Naive thymus-derived CD4-positive, alpha-beta T cell (primary cell): ENCODE measurements at regions not wholly inside any gene's neighbourhood (a gene's known extent, or its start where the extent isn't known, plus 50 kb on each side); places are given as distances from the start of the nearest gene placed in this dataset.
"Not testable (repeated sequence)": the region's sequence is repeated elsewhere in the genome, so short reads cannot be mapped to it uniquely, and the experiment has no call there.

Experiments
- ATAC-seq: fragments of 150-1000 bp; cut with Tn5 transposase; 2 replicates; pipeline ENCODE4 v1.10.0; 2021; ENCODE audit warnings: mild to moderate bottlenecking, moderate library complexity
- CTCF ChIA-PET: fragments of 350-600 bp; sonication (Branson Sonifier 250); formaldehyde crosslinking; loops from one replicate; lab custom pipeline; 2021; ENCODE audit warnings: antibody characterized with exemption; lab: Charles Lee
- POLR2A ChIA-PET: fragments of 350-600 bp; sonication (Branson Sonifier 250); formaldehyde crosslinking; loops from one replicate; lab custom pipeline; 2021; ENCODE audit warnings: antibody characterized with exemption, inconsistent platforms; lab: Charles Lee
- DNase-seq, 9 donors: peaks; one replicate each; pipeline versions ENCODE4 v3.0.0 to v3.0.0-alpha.2; 2020 to 2022; ENCODE audit warnings: mixed read lengths in 1 of 9
- H3K27ac ChIP-seq: one replicate; pipeline ENCODE4 v1.7.0; 2013; ENCODE audit warnings: mild to moderate bottlenecking, low read depth, low read length, moderate library complexity
- H3K27me3 ChIP-seq, 2 donors: one replicate each; pipeline ENCODE4 v1.7.0; 2013; ENCODE audit warnings: low read length in 2 of 2, mild to moderate bottlenecking in 2 of 2, moderate library complexity in 2 of 2; ENCODE audit not compliant: control insufficient read depth in 2 of 2, insufficient read depth in 2 of 2
- H3K36me3 ChIP-seq, 3 experiments: 1 replicate in 2 of 3; 2 replicates in 1 of 3; pipeline ENCODE4 v1.7.0; 2013; ENCODE audit warnings: low read length in 3 of 3, mild to moderate bottlenecking in 3 of 3, moderate library complexity in 1 of 3; ENCODE audit not compliant: insufficient read depth in 3 of 3, control insufficient read depth in 2 of 3
- H3K4me1 ChIP-seq, 2 donors: one replicate each; pipeline ENCODE4 v1.7.0; 2013; ENCODE audit warnings: low read length in 2 of 2, mild to moderate bottlenecking in 2 of 2, moderate library complexity in 1 of 2; ENCODE audit not compliant: control insufficient read depth in 2 of 2, insufficient read depth in 2 of 2
- H3K4me3 ChIP-seq: 2 replicates; pipeline ENCODE4 v1.7.0; 2013; ENCODE audit warnings: mild to moderate bottlenecking, low read length
- H3K9me3 ChIP-seq, 3 experiments: 1 replicate in 2 of 3; 2 replicates in 1 of 3; pipeline ENCODE4 v1.7.0; 2013; ENCODE audit warnings: low read length in 3 of 3; ENCODE audit not compliant: control insufficient read depth in 2 of 3
- H3K27ac Mint-ChIP-seq, 9 donors: one replicate each; pipeline ENCODE4 v1.8.0; 2020 to 2022; ENCODE audit warnings: mixed read lengths in 9 of 9, mild to moderate bottlenecking in 8 of 9, moderate library complexity in 5 of 9, inconsistent platforms in 2 of 9
- H3K27me3 Mint-ChIP-seq, 5 donors: one replicate each; pipeline ENCODE4 v1.8.0; 2021 to 2022; ENCODE audit warnings: mixed read lengths in 5 of 5, mild to moderate bottlenecking in 1 of 5
- H3K36me3 Mint-ChIP-seq, 5 donors: one replicate each; pipeline ENCODE4 v1.8.0; 2020 to 2022; ENCODE audit warnings: mixed read lengths in 5 of 5, mild to moderate bottlenecking in 3 of 5, inconsistent platforms in 1 of 5
- H3K4me1 Mint-ChIP-seq, 7 donors: one replicate each; pipeline ENCODE4 v1.8.0; 2020 to 2022; ENCODE audit warnings: mixed read lengths in 7 of 7, mild to moderate bottlenecking in 3 of 7, inconsistent platforms in 1 of 7
- H3K4me3 Mint-ChIP-seq, 10 donors: one replicate each; pipeline ENCODE4 v1.8.0; 2020 to 2022; ENCODE audit warnings: mild to moderate bottlenecking in 10 of 10, mixed read lengths in 10 of 10, moderate library complexity in 6 of 10, inconsistent platforms in 2 of 10
- H3K9me3 Mint-ChIP-seq, 11 donors: one replicate each; pipeline ENCODE4 v1.8.0; 2020 to 2022; ENCODE audit warnings: mixed read lengths in 11 of 11, mild to moderate bottlenecking in 4 of 11, inconsistent platforms in 1 of 11, moderate library complexity in 1 of 11
- intact Hi-C, 2 donors: fragments of 100-400 bp; cut with micrococcal nuclease; formaldehyde crosslinking; loops; one replicate each; pipeline ENCODE4 v1.15.1; 2023

DNA sequence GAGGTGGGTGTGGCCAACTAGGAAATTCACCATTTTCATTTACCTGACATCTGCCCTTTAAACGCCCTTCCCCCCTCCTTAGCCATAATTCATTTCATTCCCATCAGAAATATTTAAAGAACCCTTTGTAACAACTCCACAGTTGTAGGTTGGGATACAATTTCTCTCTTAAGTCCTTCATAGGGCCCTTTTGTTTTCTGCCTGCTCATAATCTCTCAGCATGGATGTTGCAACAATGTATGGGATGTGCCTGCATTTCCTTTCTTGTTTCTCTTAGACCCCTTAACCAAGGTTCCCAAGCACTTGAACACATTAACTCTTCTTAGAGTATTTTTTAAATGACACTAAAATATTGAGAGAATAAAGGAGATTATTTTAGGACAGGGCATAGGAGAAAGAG is 51.7 kb upstream of the MYO10 start:
- Histone ChIP-seq H3K4me3 (no peak overlapping the region), H3K36me3 (no peaks in the 10 kb centered on the region), H3K4me1 (no peaks in the 10 kb centered on the region), H3K27ac (no peak overlapping the region), H3K9me3 (no peaks in the 10 kb centered on the region), H3K27me3 (no peaks in the 10 kb centered on the region)
- ATAC-seq = no peak
- intact Hi-C loops = no loop called here
- Mint-ChIP-seq H3K4me3 (no peak overlapping the region), H3K9me3 (peaks cover 0 to 5% (median 0%) of the 10 kb centered on the region in 11 donors), H3K27me3 (peaks cover 0 to 7% (median under 1%) of the 10 kb centered on the region in 5 donors), H3K36me3 (no peaks in the 10 kb centered on the region), H3K27ac (no peak overlapping the region), H3K4me1 (peaks cover 0 to 7% (median 4%) of the 10 kb centered on the region in 7 donors)
- ChIA-PET CTCF (interaction anchor here (0.7 kb wide), 1 partner anchor 200 kb away, joined by 3 read pairs; no protein-coding TSS in a partner anchor), POLR2A (no interaction called here)
- no peak for DNase-seq

DNA sequence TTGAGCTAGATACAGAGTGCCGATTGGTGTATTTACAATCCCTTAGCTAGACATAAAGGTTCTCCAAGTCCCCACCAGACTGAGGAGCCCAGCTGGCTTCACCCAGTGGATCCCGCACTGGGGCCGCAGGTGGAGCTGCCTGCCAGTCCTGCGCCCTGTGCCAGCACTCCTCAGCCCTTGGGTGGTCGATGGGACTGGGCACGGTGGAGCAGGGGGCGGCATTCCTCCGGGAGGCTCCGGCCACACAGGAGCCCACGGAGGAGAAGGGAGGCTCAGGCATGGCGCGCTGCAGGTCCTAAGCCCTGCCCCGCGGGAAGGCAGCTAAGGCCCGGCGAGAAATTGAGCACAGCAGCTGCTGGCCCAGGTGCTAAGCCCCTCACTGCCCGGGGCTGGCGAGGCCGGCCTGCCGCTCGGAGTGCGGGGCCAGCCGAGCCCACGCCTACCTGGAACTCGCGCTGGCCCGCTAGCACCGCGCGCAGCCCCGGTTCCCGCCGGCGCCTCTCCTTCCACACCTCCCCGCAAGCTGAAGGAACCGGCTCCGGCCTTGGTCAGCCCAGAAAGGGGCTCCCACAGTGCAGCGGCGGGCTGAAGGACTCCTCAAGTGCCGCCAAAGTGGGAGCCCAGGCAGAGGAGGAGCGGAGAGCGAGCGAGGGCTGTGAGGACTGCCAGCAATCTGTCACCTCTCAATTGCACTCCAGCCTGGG is 54.9 kb upstream of the MYO10 start:
- H3K27ac Mint-ChIP-seq, H3K9me3 Mint-ChIP-seq, H3K4me1 ChIP-seq, H3K36me3 Mint-ChIP-seq, H3K4me3 Mint-ChIP-seq, H3K27me3 ChIP-seq, DNase-seq, H3K27ac ChIP-seq, ATAC-seq, intact Hi-C loops, POLR2A ChIA-PET, H3K4me1 Mint-ChIP-seq, H3K9me3 ChIP-seq, H3K4me3 ChIP-seq, H3K36me3 ChIP-seq, CTCF ChIA-PET: not testable (repeated sequence)
- H3K27me3 Mint-ChIP-seq = peaks cover 2 to 20% (median 12%) of the 10 kb centered on the region in 5 donors

DNA sequence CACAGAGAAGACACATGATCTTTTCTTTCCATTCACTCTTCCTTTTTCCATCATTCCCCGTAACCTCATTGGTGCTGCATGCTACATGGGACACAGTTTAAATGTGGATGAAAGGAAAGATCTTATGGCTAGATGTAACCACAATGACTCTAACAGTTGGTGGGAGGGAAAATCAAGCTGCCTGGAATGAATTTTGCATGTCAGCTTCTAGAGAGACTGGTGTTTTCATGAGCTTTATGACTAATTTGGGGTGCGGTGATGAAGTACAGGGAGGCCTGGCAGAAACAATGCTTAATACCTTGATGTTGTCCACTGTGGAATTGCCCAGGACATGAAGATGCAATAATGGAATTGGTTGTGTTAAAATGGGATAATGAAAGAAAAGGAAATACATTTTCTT is 55.9 kb upstream of the MYO10 start:
- intact Hi-C loops = no loop called here
- Mint-ChIP-seq H3K4me1 (peaks cover 0 to 7% (median 4%) of the 10 kb centered on the region in 7 donors), H3K9me3 (peaks cover 0 to 4% (median 0%) of the 10 kb centered on the region in 11 donors), H3K4me3 (no peak overlapping the region), H3K27me3 (peaks cover 2 to 20% (median 12%) of the 10 kb centered on the region in 5 donors), H3K27ac (no peak overlapping the region), H3K36me3 (no peaks in the 10 kb centered on the region)
- no peaks in the 10 kb centered on the region for H3K9me3 ChIP-seq
- H3K4me3 ChIP-seq = no peak overlapping the region
- no peaks in the 10 kb centered on the region for H3K36me3 ChIP-seq
- POLR2A ChIA-PET = no interaction called here
- ATAC-seq (no peak), DNase-seq (no peak)
- H3K27me3 ChIP-seq = no peaks in the 10 kb centered on the region
- H3K27ac ChIP-seq = no peak overlapping the region
- H3K4me1 ChIP-seq = no peaks in the 10 kb centered on the region
- CTCF ChIA-PET = no interaction called here

DNA sequence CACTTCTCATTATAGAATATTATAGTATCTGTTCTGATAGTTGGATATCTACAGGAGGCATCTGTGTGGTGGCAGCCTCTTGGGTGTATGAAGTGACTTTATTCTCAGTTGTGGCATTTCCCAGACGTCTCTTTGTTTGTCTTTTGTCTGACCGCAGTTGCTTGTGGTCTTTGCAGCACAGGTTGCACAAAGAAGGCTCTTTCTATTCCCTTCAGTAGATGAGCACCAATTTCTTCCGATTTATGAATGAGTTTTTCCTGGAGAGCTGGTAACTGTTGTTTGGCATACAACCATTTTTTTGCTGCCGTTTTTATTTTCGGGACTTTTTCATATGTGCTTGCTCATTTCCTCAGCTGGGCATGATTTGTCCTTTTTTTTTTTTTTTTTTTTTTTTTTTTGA is 56.4 kb upstream of the MYO10 start:
- H3K9me3 Mint-ChIP-seq = peaks cover 0 to 6% (median 0%) of the 10 kb centered on the region in 11 donors
- no peak overlapping the region for H3K27ac Mint-ChIP-seq
- H3K27ac ChIP-seq = no peak overlapping the region
- intact Hi-C loops = no loop called here
- ChIA-PET POLR2A (no interaction called here), CTCF (no interaction called here)
- H3K4me1 ChIP-seq = no peaks in the 10 kb centered on the region
- H3K4me3 Mint-ChIP-seq = no peak overlapping the region
- peaks cover 0 to 7% (median 4%) of the 10 kb centered on the region in 7 donors for H3K4me1 Mint-ChIP-seq
- peaks cover 2 to 20% (median 12%) of the 10 kb centered on the region in 5 donors for H3K27me3 Mint-ChIP-seq
- no peak for DNase-seq
- no peaks in the 10 kb centered on the region for H3K9me3 ChIP-seq
- H3K27me3 ChIP-seq = no peaks in the 10 kb centered on the region
- no peak for ATAC-seq
- no peaks in the 10 kb centered on the region for H3K36me3 Mint-ChIP-seq
- no peak overlapping the region for H3K4me3 ChIP-seq
- H3K36me3 ChIP-seq = no peaks in the 10 kb centered on the region

DNA sequence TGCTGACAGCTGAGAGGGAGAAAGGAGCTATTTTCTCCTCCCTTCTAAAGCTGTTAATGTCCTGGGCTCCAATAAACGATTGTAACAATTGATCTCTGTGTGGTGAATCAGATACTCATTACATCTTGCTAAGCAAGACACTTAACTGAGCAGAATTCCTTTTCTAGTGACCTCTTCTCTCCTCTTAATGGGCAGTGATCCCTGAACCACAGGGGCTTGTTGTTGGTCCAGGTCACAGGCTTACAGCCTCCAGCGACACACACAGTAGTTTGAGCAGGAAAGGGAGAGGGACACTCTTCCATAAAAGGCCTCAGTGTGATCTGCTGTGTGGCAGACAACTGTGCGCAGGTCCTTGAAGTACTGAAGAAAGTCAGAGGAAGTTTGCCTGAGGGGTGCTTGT is 58.5 kb upstream of the MYO10 start:
- no peak overlapping the region for H3K27ac ChIP-seq
- ChIA-PET POLR2A (no interaction called here), CTCF (no interaction called here)
- Mint-ChIP-seq H3K27me3 (peaks cover 2 to 20% (median 12%) of the 10 kb centered on the region in 5 donors), H3K9me3 (peaks cover 0 to 2% (median 0%) of the 10 kb centered on the region in 11 donors), H3K4me1 (peaks cover 0 to 7% (median 4%) of the 10 kb centered on the region in 7 donors), H3K4me3 (no peak overlapping the region), H3K36me3 (no peaks in the 10 kb centered on the region), H3K27ac (no peak overlapping the region)
- DNase-seq (no peak), ATAC-seq (no peak)
- H3K4me3 ChIP-seq = no peak overlapping the region
- no peaks in the 10 kb centered on the region for H3K9me3 ChIP-seq
- H3K27me3 ChIP-seq = no peaks in the 10 kb centered on the region
- intact Hi-C loops = no loop called here
- H3K4me1 ChIP-seq = no peaks in the 10 kb centered on the region
- H3K36me3 ChIP-seq = no peaks in the 10 kb centered on the region

DNA sequence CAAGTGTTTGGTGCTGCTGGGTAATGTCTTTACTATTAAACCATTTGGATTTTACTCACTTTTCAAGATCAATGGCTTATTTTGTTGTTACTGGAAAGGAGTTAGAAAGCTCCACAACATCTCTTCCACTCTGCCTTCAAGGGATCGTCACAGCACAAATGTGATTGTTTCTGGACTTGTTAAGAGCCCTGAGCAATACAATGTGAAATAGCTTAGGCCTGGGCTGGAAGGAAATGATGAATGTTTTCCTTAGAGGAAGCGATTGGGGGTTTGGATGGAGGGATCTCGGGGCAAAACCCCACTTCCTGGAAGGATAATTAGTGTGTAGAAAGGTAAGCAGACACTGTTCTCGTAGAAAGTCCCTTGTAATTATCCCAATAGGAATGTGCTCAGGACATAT is 59.3 kb upstream of the MYO10 start:
- intact Hi-C loops = no loop called here
- Mint-ChIP-seq H3K36me3 (no peaks in the 10 kb centered on the region), H3K4me3 (no peak overlapping the region), H3K27me3 (peaks cover 2 to 20% (median 12%) of the 10 kb centered on the region in 5 donors), H3K4me1 (peaks cover 0 to 7% (median 4%) of the 10 kb centered on the region in 7 donors), H3K9me3 (peaks cover 0 to 2% (median 0%) of the 10 kb centered on the region in 11 donors), H3K27ac (peak overlapping the region in 1 of 9 donors; percentile 14)
- Histone ChIP-seq H3K27ac (no peak overlapping the region), H3K4me1 (no peaks in the 10 kb centered on the region), H3K36me3 (no peaks in the 10 kb centered on the region), H3K4me3 (no peak overlapping the region), H3K9me3 (no peaks in the 10 kb centered on the region), H3K27me3 (no peaks in the 10 kb centered on the region)
- no peak for ATAC-seq
- ChIA-PET POLR2A (no interaction called here), CTCF (no interaction called here)
- DNase-seq = no peak
